Activated naive CD8-positive, alpha-beta T cell treated with anti-CD3 and anti-CD28 coated beads for 36 hours (primary cell): ENCODE measurements at regions not wholly inside any gene's neighbourhood (a gene's known extent, or its start where the extent isn't known, plus 50 kb on each side); places are given as distances from the start of the nearest gene placed in this dataset.
A peak's percentile ranks its signal among the peaks of the same experiment; 100 is the strongest.

ENCODE experiments used
- DNase-seq: peaks from one replicate; pipeline ENCODE4 v3.0.0; 2021
- H3K27ac Mint-ChIP-seq: one replicate; pipeline ENCODE4 v1.8.0; 2022; ENCODE audit warnings: mild to moderate bottlenecking, moderate library complexity, mixed read lengths
- H3K27me3 Mint-ChIP-seq: one replicate; pipeline ENCODE4 v1.8.0; 2022; ENCODE audit warnings: mild to moderate bottlenecking, mixed read lengths
- H3K36me3 Mint-ChIP-seq: one replicate; pipeline ENCODE4 v1.8.0; 2021; ENCODE audit warnings: mild to moderate bottlenecking, mixed read lengths
- H3K4me1 Mint-ChIP-seq: one replicate; pipeline ENCODE4 v1.8.0; 2021; ENCODE audit warnings: mixed read lengths
- H3K4me3 Mint-ChIP-seq: one replicate; pipeline ENCODE4 v1.8.0; 2022; ENCODE audit warnings: mild to moderate bottlenecking, moderate library complexity, mixed read lengths
- H3K9me3 Mint-ChIP-seq: one replicate; pipeline ENCODE4 v1.8.0; 2022; ENCODE audit warnings: mixed read lengths

- Mint-ChIP-seq H3K27me3 (no peaks in the 10 kb centered on the region), H3K4me1 (no peaks in the 10 kb centered on the region), H3K27ac (no peak overlapping the region), H3K9me3 (peaks cover 1% of the 10 kb centered on the region), H3K36me3 (peaks cover 5% of the 10 kb centered on the region), H3K4me3 (no peak overlapping the region)
- DNase-seq, result no peak
Observed at GRCh38 chr2:7226501-7226900, 309.3 kb downstream of the RNF144A start.

GRCh38 chr2:7233126-7233525 is 315.9 kb downstream of the RNF144A start:
- Mint-ChIP-seq H3K4me3 (no peak overlapping the region), H3K27ac (no peak overlapping the region), H3K36me3 (no peaks in the 10 kb centered on the region), H3K4me1 (no peaks in the 10 kb centered on the region), H3K27me3 (no peaks in the 10 kb centered on the region), H3K9me3 (no peaks in the 10 kb centered on the region)
- no peak for DNase-seq

- H3K9me3 Mint-ChIP-seq, result no peaks in the 10 kb centered on the region
- H3K4me1 Mint-ChIP-seq, result peaks cover 4% of the 10 kb centered on the region
- no peak overlapping the region for H3K4me3 Mint-ChIP-seq
- H3K27ac Mint-ChIP-seq, result no peak overlapping the region
- H3K27me3 Mint-ChIP-seq, result no peaks in the 10 kb centered on the region
- DNase-seq, result no peak
- H3K36me3 Mint-ChIP-seq, result no peaks in the 10 kb centered on the region
Observed at GRCh38 chr2:7237466-7237865, 320.3 kb downstream of the RNF144A start.

- Mint-ChIP-seq H3K27ac (no peak overlapping the region), H3K4me1 (peaks cover 10% of the 10 kb centered on the region), H3K9me3 (no peaks in the 10 kb centered on the region), H3K36me3 (no peaks in the 10 kb centered on the region), H3K27me3 (no peaks in the 10 kb centered on the region), H3K4me3 (no peak overlapping the region)
- no peak for DNase-seq
Observed at GRCh38 chr2:7239078-7239477, 321.9 kb downstream of the RNF144A start.

DNA sequence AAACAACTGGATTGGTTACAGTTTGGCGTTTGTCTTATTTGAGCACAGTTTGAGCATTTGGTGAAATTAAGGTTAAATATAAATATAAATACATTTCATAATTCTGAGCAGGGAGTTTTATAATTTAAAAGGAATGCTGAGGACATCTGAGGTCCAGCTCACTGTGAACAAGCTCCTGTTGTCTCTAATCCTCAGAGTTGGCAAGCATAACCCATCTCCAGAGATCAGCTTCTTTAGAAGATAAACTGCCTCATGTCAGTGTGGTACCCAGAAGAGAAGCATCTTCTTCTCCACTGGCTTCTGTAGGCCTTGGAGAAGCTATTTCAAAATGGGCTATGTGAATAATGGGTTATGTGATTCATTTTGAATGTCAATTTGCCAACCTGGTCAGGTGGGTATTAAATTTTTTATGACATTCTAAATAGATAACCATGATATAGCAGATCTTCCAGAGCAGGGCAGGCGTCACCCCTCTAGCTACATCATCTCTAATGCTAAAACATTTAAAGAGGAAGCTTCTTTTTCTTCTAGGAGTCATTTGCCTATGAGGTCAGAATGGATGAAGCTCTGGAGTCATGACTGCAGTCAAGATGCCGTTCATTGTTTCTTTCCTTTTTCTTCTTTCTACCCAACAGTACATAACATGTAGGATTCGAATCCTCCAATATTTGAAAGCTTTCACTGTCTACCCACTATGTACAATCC is 324.0 kb downstream of the RNF144A start:
- Mint-ChIP-seq H3K36me3 (no peaks in the 10 kb centered on the region), H3K9me3 (no peaks in the 10 kb centered on the region), H3K4me1 (peaks cover 10% of the 10 kb centered on the region), H3K27ac (no peak overlapping the region), H3K27me3 (no peaks in the 10 kb centered on the region), H3K4me3 (no peak overlapping the region)
- DNase-seq, result no peak

GRCh38 chr2:7242189-7242867 is 325.1 kb downstream of the RNF144A start:
- no peaks in the 10 kb centered on the region for H3K27me3 Mint-ChIP-seq
- DNase-seq, result no peak
- no peak overlapping the region for H3K4me3 Mint-ChIP-seq
- H3K27ac Mint-ChIP-seq, result peak overlapping the region; percentile 59
- H3K9me3 Mint-ChIP-seq, result no peaks in the 10 kb centered on the region
- peaks cover 10% of the 10 kb centered on the region for H3K4me1 Mint-ChIP-seq
- no peaks in the 10 kb centered on the region for H3K36me3 Mint-ChIP-seq

DNA sequence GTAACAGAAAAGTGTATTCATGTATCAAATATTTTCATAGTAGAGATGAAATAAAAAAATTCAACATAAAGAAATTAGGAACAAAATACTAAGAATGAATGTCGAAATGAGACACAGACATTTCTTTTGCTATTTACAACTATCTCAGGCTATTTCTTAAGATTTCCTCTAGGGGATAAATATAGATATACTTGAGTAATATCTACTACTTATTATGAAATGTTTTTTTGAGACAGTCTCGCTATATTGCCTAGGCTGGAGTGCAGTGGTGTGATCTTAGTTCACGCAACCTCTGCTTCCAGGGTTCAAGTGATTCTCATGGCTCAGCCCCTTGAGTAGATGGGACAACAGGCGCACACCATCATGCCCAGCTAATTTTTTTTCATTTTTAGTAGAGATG is 326.1 kb downstream of the RNF144A start:
- Mint-ChIP-seq H3K27ac (no peak overlapping the region), H3K4me1 (peaks cover 10% of the 10 kb centered on the region), H3K36me3 (no peaks in the 10 kb centered on the region), H3K4me3 (no peak overlapping the region), H3K9me3 (no peaks in the 10 kb centered on the region), H3K27me3 (no peaks in the 10 kb centered on the region)
- DNase-seq, result no peak

DNA sequence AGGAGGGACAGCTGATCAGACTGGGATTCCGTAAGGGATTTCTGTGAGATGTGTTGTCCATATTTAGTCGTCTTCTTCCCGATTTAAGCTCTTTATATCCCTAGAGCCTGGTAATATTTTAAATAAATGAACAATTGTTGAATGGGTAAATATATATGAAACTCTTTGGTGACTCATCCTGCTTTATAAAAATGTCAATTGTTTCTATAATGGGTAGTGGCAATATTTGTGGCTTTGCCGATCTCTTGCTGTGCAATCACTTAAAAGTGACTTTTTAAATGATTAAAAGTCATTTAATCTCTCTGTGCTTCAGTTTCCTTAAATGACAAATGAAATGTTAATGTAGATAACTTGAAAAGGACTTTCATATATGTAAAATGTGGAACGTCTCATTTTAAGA is 339.2 kb downstream of the RNF144A start:
- H3K4me3 Mint-ChIP-seq, result no peak overlapping the region
- no peak for DNase-seq
- no peaks in the 10 kb centered on the region for H3K36me3 Mint-ChIP-seq
- no peaks in the 10 kb centered on the region for H3K27me3 Mint-ChIP-seq
- H3K9me3 Mint-ChIP-seq, result peaks cover 1% of the 10 kb centered on the region
- H3K4me1 Mint-ChIP-seq, result no peaks in the 10 kb centered on the region
- H3K27ac Mint-ChIP-seq, result no peak overlapping the region

- no peak overlapping the region for H3K27ac Mint-ChIP-seq
- H3K27me3 Mint-ChIP-seq, result no peaks in the 10 kb centered on the region
- no peak overlapping the region for H3K4me3 Mint-ChIP-seq
- H3K9me3 Mint-ChIP-seq, result no peaks in the 10 kb centered on the region
- no peaks in the 10 kb centered on the region for H3K36me3 Mint-ChIP-seq
- DNase-seq, result no peak
- H3K4me1 Mint-ChIP-seq, result peaks cover 8% of the 10 kb centered on the region
Observed at GRCh38 chr2:7262727-7263126, 345.5 kb downstream of the RNF144A start.

DNA sequence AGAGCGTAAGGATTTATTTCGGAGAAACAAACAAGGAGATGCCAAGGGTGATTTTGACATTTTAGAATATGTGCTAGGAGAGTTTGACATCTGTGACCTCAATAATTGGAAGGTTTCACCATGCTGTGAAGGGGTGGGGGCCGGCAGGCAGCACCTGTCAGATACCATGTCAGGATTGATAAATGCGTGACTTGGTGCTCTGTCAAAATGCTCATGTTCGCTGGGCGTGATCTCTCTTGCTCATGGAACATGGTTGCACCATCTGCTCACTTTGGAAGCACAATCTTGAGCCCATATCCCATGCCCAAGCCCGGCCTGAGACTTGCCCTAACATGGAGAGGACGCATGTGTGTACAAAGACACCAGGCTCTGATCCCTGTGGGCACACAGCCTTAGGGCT is 347.6 kb downstream of the RNF144A start:
- no peak overlapping the region for H3K27ac Mint-ChIP-seq
- no peaks in the 10 kb centered on the region for H3K36me3 Mint-ChIP-seq
- DNase-seq, result no peak
- no peaks in the 10 kb centered on the region for H3K27me3 Mint-ChIP-seq
- H3K4me3 Mint-ChIP-seq, result no peak overlapping the region
- peaks cover 8% of the 10 kb centered on the region for H3K4me1 Mint-ChIP-seq
- H3K9me3 Mint-ChIP-seq, result no peaks in the 10 kb centered on the region

GRCh38 chr2:7265286-7265685 is 348.1 kb downstream of the RNF144A start:
- no peak for DNase-seq
- H3K36me3 Mint-ChIP-seq, result no peaks in the 10 kb centered on the region
- no peak overlapping the region for H3K27ac Mint-ChIP-seq
- no peak overlapping the region for H3K4me3 Mint-ChIP-seq
- H3K4me1 Mint-ChIP-seq, result peaks cover 8% of the 10 kb centered on the region
- no peaks in the 10 kb centered on the region for H3K27me3 Mint-ChIP-seq
- no peaks in the 10 kb centered on the region for H3K9me3 Mint-ChIP-seq

DNA sequence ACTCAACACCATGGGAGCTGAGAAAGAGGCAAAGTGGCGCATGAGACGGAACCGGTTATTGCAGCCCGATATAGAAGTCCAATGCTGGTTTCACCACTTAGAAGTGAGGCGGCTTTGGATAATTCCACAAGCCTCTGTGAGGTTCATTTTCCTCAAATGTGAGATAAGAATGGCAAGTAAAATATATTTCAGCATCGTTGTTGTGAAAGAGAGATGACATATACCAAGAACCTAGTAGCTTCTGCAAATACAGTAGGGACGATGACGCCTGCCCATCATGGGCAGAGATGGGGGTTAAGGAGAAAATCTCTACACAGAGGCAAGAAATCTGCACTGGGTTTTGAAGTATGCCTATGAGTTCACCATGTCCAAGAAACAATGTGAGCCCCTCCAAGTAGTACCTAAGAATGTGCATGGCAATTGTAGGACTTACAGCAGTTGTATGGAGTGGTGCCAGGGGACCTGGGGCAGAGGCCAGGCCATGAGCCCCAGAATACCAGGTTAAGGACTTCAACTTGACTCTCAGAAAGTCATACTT is 352.0 kb downstream of the RNF144A start:
- no peaks in the 10 kb centered on the region for H3K27me3 Mint-ChIP-seq
- H3K36me3 Mint-ChIP-seq, result no peaks in the 10 kb centered on the region

DNA sequence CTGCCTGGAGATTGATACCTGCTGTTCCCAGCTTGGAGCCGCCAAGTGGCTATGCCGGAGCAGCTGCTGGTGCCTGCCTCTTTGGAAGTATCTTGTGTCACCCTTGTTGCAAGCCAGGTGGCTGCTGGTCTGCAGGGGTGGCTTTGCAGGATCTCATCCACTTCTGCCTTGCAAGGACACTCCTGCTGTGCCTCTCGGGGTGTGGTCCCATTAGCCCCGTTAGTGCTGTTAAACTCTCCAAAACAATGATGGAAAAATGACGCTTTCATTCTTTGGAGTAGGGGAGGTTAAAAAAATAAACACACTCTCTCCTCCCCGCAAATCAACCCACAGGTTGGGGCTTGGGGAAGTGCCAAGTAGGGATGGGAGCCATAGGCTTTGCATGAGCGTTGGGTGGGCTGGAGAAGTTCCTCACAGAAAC is 352.8 kb downstream of the RNF144A start:
- Mint-ChIP-seq H3K27me3 (no peaks in the 10 kb centered on the region), H3K9me3 (no peaks in the 10 kb centered on the region), H3K4me1 (no peaks in the 10 kb centered on the region), H3K36me3 (no peaks in the 10 kb centered on the region), H3K4me3 (no peak overlapping the region), H3K27ac (no peak overlapping the region)
- DNase-seq, result no peak

More for the DNA sequence above, 352.0 kb downstream of the RNF144A start:
- Mint-ChIP-seq H3K27ac (no peak overlapping the region), H3K4me3 (no peak overlapping the region), H3K4me1 (no peaks in the 10 kb centered on the region), H3K9me3 (no peaks in the 10 kb centered on the region)
- no peak for DNase-seq

GRCh38 chr2:7272210-7272609 is 355.0 kb downstream of the RNF144A start:
- Mint-ChIP-seq H3K27ac (no peak overlapping the region), H3K36me3 (no peaks in the 10 kb centered on the region), H3K27me3 (no peaks in the 10 kb centered on the region), H3K4me1 (no peaks in the 10 kb centered on the region), H3K9me3 (no peaks in the 10 kb centered on the region), H3K4me3 (no peak overlapping the region)
- DNase-seq, result no peak

DNA sequence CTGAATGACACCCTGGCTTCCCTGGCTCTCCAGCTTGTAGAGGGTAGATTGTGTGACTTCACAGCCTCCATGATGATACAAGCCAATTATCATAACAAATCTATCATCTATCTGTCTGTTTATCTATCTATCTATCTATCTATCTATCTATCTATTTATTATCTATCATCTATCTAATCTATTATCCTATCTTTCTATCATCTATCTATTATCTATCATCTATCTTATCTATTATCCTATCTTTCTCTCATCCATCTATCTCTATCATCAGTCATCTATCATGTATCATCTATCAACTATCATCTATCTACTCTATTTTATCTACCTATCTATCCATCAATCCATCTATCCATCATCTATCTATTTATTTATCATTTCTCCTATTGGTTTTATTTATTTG is 361.8 kb downstream of the RNF144A start:
- H3K27me3 Mint-ChIP-seq, result no peaks in the 10 kb centered on the region
- no peaks in the 10 kb centered on the region for H3K4me1 Mint-ChIP-seq
- H3K36me3 Mint-ChIP-seq, result no peaks in the 10 kb centered on the region
- no peaks in the 10 kb centered on the region for H3K9me3 Mint-ChIP-seq
- no peak overlapping the region for H3K4me3 Mint-ChIP-seq
- DNase-seq, result no peak
- no peak overlapping the region for H3K27ac Mint-ChIP-seq

DNA sequence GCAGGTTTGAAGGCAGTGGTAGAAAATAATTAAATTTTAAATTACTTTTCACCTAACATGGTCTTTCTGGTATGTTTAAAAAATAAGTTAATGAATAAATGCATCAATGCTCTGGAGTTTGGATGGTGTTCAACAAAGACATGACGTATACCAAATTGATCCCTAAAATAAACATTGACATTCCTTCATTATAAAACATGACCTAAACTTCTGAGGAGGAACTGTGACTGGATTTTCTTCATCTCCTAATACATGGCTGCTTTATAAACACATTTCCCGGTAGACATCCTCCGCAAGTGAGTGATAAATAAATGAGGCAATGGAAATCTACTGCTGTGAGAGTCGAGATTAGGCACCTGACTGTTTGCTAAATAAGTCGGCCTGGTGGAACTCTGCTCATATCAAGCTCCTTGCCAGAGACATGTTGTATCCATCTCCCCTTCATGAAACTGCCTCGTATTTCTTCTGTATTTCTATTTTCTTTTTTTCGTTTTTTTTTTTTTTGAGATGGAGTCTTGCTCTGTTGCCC is 362.3 kb downstream of the RNF144A start:
- Mint-ChIP-seq H3K4me3 (no peak overlapping the region), H3K27me3 (no peaks in the 10 kb centered on the region), H3K36me3 (no peaks in the 10 kb centered on the region), H3K9me3 (no peaks in the 10 kb centered on the region), H3K27ac (no peak overlapping the region), H3K4me1 (peaks cover 3% of the 10 kb centered on the region)
- DNase-seq, result no peak
